H9 (cell line): ENCODE measurements at regions not wholly inside any gene's neighbourhood (a gene's known extent, or its start where the extent isn't known, plus 50 kb on each side); places are given as distances from the start of the nearest gene placed in this dataset.

Experiments used
- DNase-seq: peaks from one replicate; pipeline ENCODE4 v3.0.0-alpha.2; 2017
- H2AFZ ChIP-seq: one replicate; pipeline ENCODE4 v1.6.1; 2013; ENCODE audit warnings: mild to moderate bottlenecking, low read length, control low read depth, moderate library complexity
- H2AK5ac ChIP-seq: 2 replicates; pipeline ENCODE4 v1.6.1; 2013; ENCODE audit warnings: low read length, control low read depth, mixed read lengths; ENCODE audit not compliant: insufficient read length
- H2BK120ac ChIP-seq: one replicate; pipeline ENCODE4 v1.6.1; 2013; ENCODE audit warnings: low read depth, mild to moderate bottlenecking, low read length, control low read depth, inconsistent platforms; ENCODE audit not compliant: poor library complexity, severe bottlenecking
- H2BK12ac ChIP-seq: 2 replicates; pipeline ENCODE4 v1.6.1; 2013; ENCODE audit warnings: low read length, control low read depth, mixed read lengths, low read depth; ENCODE audit not compliant: insufficient read length
- H2BK15ac ChIP-seq: 2 replicates; pipeline ENCODE4 v1.6.1; 2013; ENCODE audit warnings: low read depth, low read length, control low read depth
- H2BK20ac ChIP-seq: one replicate; pipeline ENCODE4 v1.6.1; 2013; ENCODE audit warnings: low read depth, mild to moderate bottlenecking, low read length, control low read depth, inconsistent platforms; ENCODE audit not compliant: poor library complexity, severe bottlenecking
- H2BK5ac ChIP-seq: 2 replicates; pipeline ENCODE4 v1.6.1; 2013; ENCODE audit warnings: low read length, control low read depth, mixed read lengths; ENCODE audit not compliant: insufficient read length
- H3K14ac ChIP-seq: 2 replicates; pipeline ENCODE4 v1.6.1; 2013; ENCODE audit warnings: low read length, control low read depth; ENCODE audit not compliant: insufficient read depth
- H3K18ac ChIP-seq: 2 replicates; pipeline ENCODE4 v1.6.1; 2013; ENCODE audit warnings: low read depth, mild to moderate bottlenecking, mixed read lengths, low read length, control low read depth; ENCODE audit not compliant: insufficient read length
- H3K23ac ChIP-seq: 2 replicates; pipeline ENCODE4 v1.6.1; 2013; ENCODE audit warnings: low read length, control low read depth, mixed read lengths, low read depth; ENCODE audit not compliant: insufficient read length
- H3K23me2 ChIP-seq: 2 replicates; pipeline ENCODE4 v1.6.1; 2013; ENCODE audit warnings: low read depth, mild to moderate bottlenecking, mixed read lengths, low read length, control low read depth; ENCODE audit not compliant: insufficient read length, poor library complexity, severe bottlenecking
- H3K27ac ChIP-seq: 2 replicates; pipeline ENCODE4 v1.5.1; 2013; ENCODE audit warnings: low read length, control low read depth, mixed read lengths, low read depth; ENCODE audit not compliant: insufficient read length
- H3K27me3 ChIP-seq: 2 replicates; pipeline ENCODE4 v1.6.1; 2013; ENCODE audit warnings: low read length, control low read depth, inconsistent platforms; ENCODE audit not compliant: insufficient read depth
- H3K4ac ChIP-seq: 2 replicates; pipeline ENCODE4 v1.6.1; 2013; ENCODE audit warnings: low read depth, mild to moderate bottlenecking, control low read depth, inconsistent platforms, low read length, moderate library complexity
- H3K4me1 ChIP-seq: 2 replicates; pipeline ENCODE4 v1.6.1; 2013; ENCODE audit warnings: low read length, control low read depth, inconsistent platforms; ENCODE audit not compliant: insufficient read depth
- H3K4me2 ChIP-seq: 2 replicates; pipeline ENCODE4 v1.6.1; 2013; ENCODE audit warnings: low read length, control low read depth, mixed read lengths; ENCODE audit not compliant: insufficient read length, insufficient read depth
- H3K56ac ChIP-seq: 2 replicates; pipeline ENCODE4 v1.6.1; 2013; ENCODE audit warnings: low read depth, mild to moderate bottlenecking, mixed read lengths, low read length, control low read depth; ENCODE audit not compliant: insufficient read length
- H3K79me1 ChIP-seq: 2 replicates; pipeline ENCODE4 v1.6.1; 2013; ENCODE audit warnings: low read depth, mild to moderate bottlenecking, moderate library complexity, low read length, control low read depth, inconsistent platforms; ENCODE audit not compliant: insufficient read depth, poor library complexity, severe bottlenecking
- H3K79me2 ChIP-seq: 2 replicates; pipeline ENCODE4 v1.6.1; 2013; ENCODE audit warnings: low read length, control low read depth, inconsistent platforms; ENCODE audit not compliant: insufficient read depth
- H3K9ac ChIP-seq: 2 replicates; pipeline ENCODE4 v1.6.1; 2013; ENCODE audit warnings: low read length, control low read depth, mixed read lengths; ENCODE audit not compliant: insufficient read length; ENCODE audit errors: extremely low read depth
- H3K9me3 ChIP-seq: one replicate; pipeline ENCODE4 v1.6.1; 2013; ENCODE audit warnings: low read depth, low read length, inconsistent platforms; ENCODE audit not compliant: control insufficient read depth
- H3T11ph ChIP-seq: one replicate; pipeline ENCODE4 v1.6.1; 2013; ENCODE audit warnings: mild to moderate bottlenecking, low read length, control low read depth, inconsistent platforms
- H4K20me1 ChIP-seq: one replicate; pipeline ENCODE4 v1.6.1; 2013; ENCODE audit not compliant: control insufficient read depth, insufficient read length, insufficient read depth
- H4K5ac ChIP-seq: 2 replicates; pipeline ENCODE4 v1.6.1; 2013; ENCODE audit warnings: low read depth, mild to moderate bottlenecking, mixed read lengths, low read length, control low read depth; ENCODE audit not compliant: insufficient read length
- H4K8ac ChIP-seq: replicated peaks from 2 replicates; pipeline ENCODE4 v1.6.1; 2013; ENCODE audit warnings: low read length, control low read depth, mixed read lengths, low read depth; ENCODE audit not compliant: insufficient read length
- H4K91ac ChIP-seq: 2 replicates; pipeline ENCODE4 v1.6.1; 2013; ENCODE audit warnings: low read depth, mild to moderate bottlenecking, moderate library complexity, mixed read lengths, low read length, control low read depth; ENCODE audit not compliant: insufficient read length
- H3K27ac Mint-ChIP-seq, 3 experiments: 2 replicates in 2 of 3; 3 replicates in 1 of 3; pipeline ENCODE4 v1.8.0; 2020 to 2021; ENCODE audit warnings: mixed read lengths in 3 of 3, mild to moderate bottlenecking in 1 of 3, moderate library complexity in 1 of 3
- H3K27me3 Mint-ChIP-seq: 2 replicates; pipeline ENCODE4 v1.8.0; 2021; ENCODE audit warnings: low read depth, mild to moderate bottlenecking, moderate library complexity, mixed read lengths
- H3K36me3 Mint-ChIP-seq, 3 experiments: 2 replicates in 2 of 3; 3 replicates in 1 of 3; pipeline ENCODE4 v1.8.0; 2020 to 2021; ENCODE audit warnings: low read depth in 3 of 3, mixed read lengths in 3 of 3; ENCODE audit not compliant: insufficient read depth in 1 of 3
- H3K4me1 Mint-ChIP-seq, 2 experiments: 2 replicates each; pipeline ENCODE4 v1.8.0; 2020; ENCODE audit warnings: mixed read lengths in 2 of 2
- H3K4me3 Mint-ChIP-seq, 2 experiments: 2 replicates in 1 of 2; 3 replicates in 1 of 2; pipeline ENCODE4 v1.8.0; 2020 to 2021; ENCODE audit warnings: mild to moderate bottlenecking in 2 of 2, mixed read lengths in 2 of 2, moderate library complexity in 1 of 2
- H3K9me3 Mint-ChIP-seq, 2 experiments: 2 replicates in 1 of 2; 3 replicates in 1 of 2; pipeline ENCODE4 v1.8.0; 2020; ENCODE audit warnings: mild to moderate bottlenecking in 2 of 2, mixed read lengths in 2 of 2, moderate library complexity in 1 of 2
- CTCF ChIP-seq: fragments of 200-600 bp; sonication (generic); conservative IDR thresholded peaks from 3 replicates; pipeline ENCODE4 v1.8.0; 2021; ENCODE audit warnings: antibody characterized with exemption, mild to moderate bottlenecking
- WGBS: extraction: QIAGEN DNeasy Blood & Tissue Kit; methylation state at CpG from one replicate; pipeline ENCODE4 v1.1.7; 2013; ENCODE audit warnings: missing lambda C conversion rate, low lambda C conversion rate, mixed read lengths; ENCODE audit not compliant: insufficient read length; ENCODE audit errors: extremely low coverage; 5-methylcytosine and 5-hydroxymethylcytosine counted together

GRCh38 chr13:82248762-82249161, 1633.5 kb downstream of the SLITRK1 start:
- H2BK12ac ChIP-seq: no peak overlapping the region
- H4K8ac ChIP-seq: no peak overlapping the region
- H3K27ac ChIP-seq: no peak overlapping the region
- no peaks in the 10 kb centered on the region for H3K23me2 ChIP-seq
- H3K4me1 ChIP-seq: no peaks in the 10 kb centered on the region
- TF ChIP-seq CTCF: no peak
- Mint-ChIP-seq H3K9me3 (no peaks in the 10 kb centered on the region), H3K27me3 (no peaks in the 10 kb centered on the region), H3K36me3 (no peaks in the 10 kb centered on the region), H3K4me1 (no peaks in the 10 kb centered on the region), H3K4me3 (no peak overlapping the region), H3K27ac (no peak overlapping the region)
- H2AK5ac ChIP-seq: no peak overlapping the region
- H3K14ac ChIP-seq: no peak overlapping the region
- H3K27me3 ChIP-seq: no peaks in the 10 kb centered on the region
- H2BK15ac ChIP-seq: no peak overlapping the region
- H3K18ac ChIP-seq: no peak overlapping the region
- no peak overlapping the region for H2AFZ ChIP-seq
- no peak overlapping the region for H3K9ac ChIP-seq
- no peak overlapping the region for H4K91ac ChIP-seq
- no peaks in the 10 kb centered on the region for H3K79me2 ChIP-seq
- no peak overlapping the region for H3K4ac ChIP-seq
- H3K23ac ChIP-seq: no peak overlapping the region
- H3K56ac ChIP-seq: no peak overlapping the region
- no peaks in the 10 kb centered on the region for H3K9me3 ChIP-seq
- no peak overlapping the region for H4K5ac ChIP-seq
- H2BK20ac ChIP-seq: no peak overlapping the region
- H3T11ph ChIP-seq: no peak overlapping the region
- no peak overlapping the region for H2BK120ac ChIP-seq
- H4K20me1 ChIP-seq: no peaks in the 10 kb centered on the region
- no CpG with 5 or more reads among the region's 1 CpG for WGBS
- no peak for DNase-seq
- H3K4me2 ChIP-seq: no peak overlapping the region
- H3K79me1 ChIP-seq: no peaks in the 10 kb centered on the region
- no peak overlapping the region for H2BK5ac ChIP-seq
